Mesenchymal stem cell (in vitro differentiated cells and primary cell): ENCODE measurements at regions not wholly inside any gene's neighbourhood (a gene's known extent, or its start where the extent isn't known, plus 50 kb on each side); places are given as distances from the start of the nearest gene placed in this dataset.

Source experiments
- DNase-seq: peaks from one replicate; pipeline ENCODE4 v3.0.0-alpha.2; 2013
- H2AFZ ChIP-seq: one replicate; pipeline ENCODE4 v1.6.1; 2013; ENCODE audit warnings: low read depth, mild to moderate bottlenecking, control low read depth, inconsistent platforms, low read length, moderate library complexity
- H2AK5ac ChIP-seq: 2 replicates; pipeline ENCODE4 v1.6.1; 2013; ENCODE audit warnings: low read length, moderate library complexity, mild to moderate bottlenecking, inconsistent platforms; ENCODE audit not compliant: severe bottlenecking
- H2BK120ac ChIP-seq: one replicate; pipeline ENCODE4 v1.6.1; 2013; ENCODE audit warnings: low read depth, mild to moderate bottlenecking, inconsistent platforms, low read length, moderate library complexity
- H2BK12ac ChIP-seq, 2 experiments: one replicate each; pipeline ENCODE4 v1.6.1; 2013; ENCODE audit warnings: inconsistent platforms in 2 of 2, low read length in 2 of 2, mild to moderate bottlenecking in 2 of 2, moderate library complexity in 2 of 2, control low read depth in 1 of 2
- H2BK15ac ChIP-seq: one replicate; pipeline ENCODE4 v1.6.1; 2013; ENCODE audit warnings: mild to moderate bottlenecking, low read depth, inconsistent platforms; ENCODE audit not compliant: poor library complexity, severe bottlenecking
- H2BK5ac ChIP-seq: 2 replicates; pipeline ENCODE4 v1.6.1; 2013; ENCODE audit warnings: low read depth, mild to moderate bottlenecking, low read length, control low read depth, inconsistent platforms; ENCODE audit not compliant: poor library complexity, severe bottlenecking
- H3K14ac ChIP-seq, 2 experiments: one replicate each; pipeline ENCODE4 v1.6.1; 2013; ENCODE audit warnings: inconsistent platforms in 2 of 2, low read length in 2 of 2, control low read depth in 1 of 2, mild to moderate bottlenecking in 1 of 2, moderate library complexity in 1 of 2
- H3K18ac ChIP-seq, 2 experiments: one replicate each; pipeline ENCODE4 v1.6.1; 2013; ENCODE audit warnings: inconsistent platforms in 2 of 2, low read length in 2 of 2, control low read depth in 1 of 2, low read depth in 1 of 2, mild to moderate bottlenecking in 1 of 2
- H3K23ac ChIP-seq, 2 experiments: one replicate each; pipeline ENCODE4 v1.6.1; 2013; ENCODE audit warnings: inconsistent platforms in 2 of 2, low read length in 2 of 2, mild to moderate bottlenecking in 2 of 2, moderate library complexity in 2 of 2, control low read depth in 1 of 2
- H3K27ac ChIP-seq: 2 replicates; pipeline ENCODE4 v1.5.1; 2013; ENCODE audit warnings: mild to moderate bottlenecking, moderate library complexity, low read length, control low read depth, inconsistent platforms; ENCODE audit not compliant: poor library complexity, severe bottlenecking
- H3K27me3 ChIP-seq, 2 experiments: 2 replicates each; pipeline versions ENCODE4 v1.6.1 to v1.7.0; 2013; ENCODE audit warnings: low read length in 2 of 2, mild to moderate bottlenecking in 2 of 2, moderate library complexity in 2 of 2, control low read depth in 1 of 2, inconsistent platforms in 1 of 2; ENCODE audit not compliant: control insufficient read depth in 1 of 2, insufficient read depth in 1 of 2
- H3K36me3 ChIP-seq, 2 experiments: 2 replicates each; pipeline versions ENCODE4 v1.6.1 to v1.7.0; 2013; ENCODE audit warnings: low read length in 2 of 2, control low read depth in 1 of 2, inconsistent platforms in 1 of 2, low read depth in 1 of 2, mild to moderate bottlenecking in 1 of 2; ENCODE audit not compliant: insufficient read depth in 2 of 2, control insufficient read depth in 1 of 2
- H3K4ac ChIP-seq, 2 experiments: one replicate each; pipeline ENCODE4 v1.6.1; 2013; ENCODE audit warnings: inconsistent platforms in 2 of 2, low read length in 2 of 2, mild to moderate bottlenecking in 2 of 2, moderate library complexity in 2 of 2, control low read depth in 1 of 2, low read depth in 1 of 2
- H3K4me1 ChIP-seq: 2 replicates; pipeline ENCODE4 v1.6.1; 2013; ENCODE audit warnings: low read depth, low read length, control low read depth; ENCODE audit not compliant: control insufficient read depth, insufficient read depth
- H3K4me2 ChIP-seq: 2 replicates; pipeline ENCODE4 v1.6.1; 2013; ENCODE audit warnings: low read length, mild to moderate bottlenecking, inconsistent platforms; ENCODE audit not compliant: poor library complexity, severe bottlenecking
- H3K4me3 ChIP-seq, 2 experiments: 2 replicates each; pipeline versions ENCODE4 v1.5.1 to v1.7.0; 2013; ENCODE audit warnings: low read length in 2 of 2, mild to moderate bottlenecking in 2 of 2, control low read depth in 1 of 2, low read depth in 1 of 2; ENCODE audit not compliant: insufficient read depth in 1 of 2
- H3K79me1 ChIP-seq: replicated peaks from 2 replicates; pipeline ENCODE4 v1.6.1; 2013; ENCODE audit warnings: mild to moderate bottlenecking, control low read depth, low read length, inconsistent platforms; ENCODE audit not compliant: poor library complexity, severe bottlenecking
- H3K9ac ChIP-seq: 2 replicates; pipeline ENCODE4 v1.7.0; 2013; ENCODE audit warnings: mild to moderate bottlenecking, low read length, moderate library complexity
- H3K9me3 ChIP-seq: 2 replicates; pipeline ENCODE4 v1.7.0; 2013; ENCODE audit warnings: mild to moderate bottlenecking, low read length; ENCODE audit not compliant: control insufficient read depth
- H4K8ac ChIP-seq: one replicate; pipeline ENCODE4 v1.6.1; 2013; ENCODE audit warnings: inconsistent platforms, mild to moderate bottlenecking, low read length, moderate library complexity
- H4K91ac ChIP-seq: one replicate; pipeline ENCODE4 v1.6.1; 2013; ENCODE audit warnings: mild to moderate bottlenecking, low read length, inconsistent platforms
- WGBS: methylation state at CpG from one replicate; pipeline ENCODE4 v1.1.7; 2013; ENCODE audit warnings: mixed read lengths; 5-methylcytosine and 5-hydroxymethylcytosine counted together

DNA sequence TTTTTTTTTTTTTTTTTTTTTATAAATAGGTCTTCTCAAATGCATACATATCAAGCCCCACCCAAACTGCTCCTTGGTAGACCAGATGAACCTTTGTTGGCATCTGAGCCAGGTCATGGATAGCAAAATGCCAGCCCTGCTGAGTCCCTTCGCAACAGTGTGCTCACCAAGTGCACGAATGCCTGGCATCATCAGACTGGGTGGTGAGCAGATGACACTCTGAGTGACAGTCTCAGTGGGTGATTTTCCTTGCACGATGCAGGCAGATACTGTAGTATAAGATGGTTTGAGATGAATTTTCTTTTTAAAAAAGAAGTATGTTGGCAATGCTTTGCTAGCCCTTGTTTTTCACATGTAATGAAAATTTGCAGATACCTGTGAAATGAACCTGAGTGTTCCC is 74.0 kb downstream of the RCN1 start:
- Histone ChIP-seq H3K14ac (no peak overlapping the region), H2AFZ (no peak overlapping the region), H2BK15ac (no peak overlapping the region), H2BK120ac (no peak overlapping the region), H3K23ac (no peak overlapping the region), H4K8ac (no peak overlapping the region), H3K9me3 (no peaks in the 10 kb centered on the region), H3K18ac (no peak overlapping the region), H3K4me1 (no peaks in the 10 kb centered on the region), H3K36me3 (no peaks in the 10 kb centered on the region), H3K4ac (no peak overlapping the region), H2AK5ac (no peak overlapping the region), H3K79me1 (no peaks in the 10 kb centered on the region), H3K4me3 (no peak overlapping the region), H2BK5ac (no peak overlapping the region), H3K27ac (no peak overlapping the region), H3K9ac (no peak overlapping the region), H3K27me3 (peaks cover 16 to 26% of the 10 kb centered on the region in 2 experiments), H2BK12ac (no peak overlapping the region), H4K91ac (no peak overlapping the region), H3K4me2 (no peak overlapping the region)
- WGBS, result 87% methylated on average over 3 of the region's 3 CpGs
- DNase-seq, result no peak

DNA sequence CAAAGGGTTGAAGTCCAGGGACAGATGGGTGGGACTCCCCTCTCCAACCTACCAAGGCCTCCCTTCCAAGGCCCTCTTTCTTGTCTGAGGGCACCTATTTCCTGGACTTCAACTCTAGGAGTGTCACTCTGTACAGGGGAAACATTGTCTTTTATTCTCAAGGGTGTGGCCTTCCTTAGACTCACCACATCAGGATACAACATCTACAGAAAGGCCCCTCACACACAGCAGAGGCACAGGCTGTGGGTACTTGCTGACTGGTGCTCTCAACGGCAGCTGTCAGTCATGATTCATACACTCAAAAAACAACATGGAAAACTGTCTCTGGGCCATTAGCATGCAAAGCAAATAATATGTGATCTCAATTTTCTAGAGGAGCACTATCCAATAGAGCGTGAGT is 78.0 kb downstream of the RCN1 start:
- Histone ChIP-seq H3K9ac (no peak overlapping the region), H3K27ac (no peak overlapping the region), H2AK5ac (no peak overlapping the region), H3K79me1 (no peaks in the 10 kb centered on the region), H3K18ac (no peak overlapping the region), H3K4me2 (no peak overlapping the region), H3K36me3 (no peaks in the 10 kb centered on the region), H3K9me3 (no peaks in the 10 kb centered on the region), H4K8ac (no peak overlapping the region), H3K4ac (no peak overlapping the region), H3K27me3 (peaks cover 9 to 27% of the 10 kb centered on the region in 2 experiments), H3K23ac (no peak overlapping the region), H2BK12ac (no peak overlapping the region), H2AFZ (no peak overlapping the region), H2BK120ac (no peak overlapping the region), H3K4me1 (no peaks in the 10 kb centered on the region), H2BK5ac (no peak overlapping the region), H2BK15ac (no peak overlapping the region), H3K14ac (no peak overlapping the region), H4K91ac (no peak overlapping the region), H3K4me3 (no peak overlapping the region)
- no peak for DNase-seq
- WGBS, result 85% methylated on average over 1 of the region's 2 CpGs

DNA sequence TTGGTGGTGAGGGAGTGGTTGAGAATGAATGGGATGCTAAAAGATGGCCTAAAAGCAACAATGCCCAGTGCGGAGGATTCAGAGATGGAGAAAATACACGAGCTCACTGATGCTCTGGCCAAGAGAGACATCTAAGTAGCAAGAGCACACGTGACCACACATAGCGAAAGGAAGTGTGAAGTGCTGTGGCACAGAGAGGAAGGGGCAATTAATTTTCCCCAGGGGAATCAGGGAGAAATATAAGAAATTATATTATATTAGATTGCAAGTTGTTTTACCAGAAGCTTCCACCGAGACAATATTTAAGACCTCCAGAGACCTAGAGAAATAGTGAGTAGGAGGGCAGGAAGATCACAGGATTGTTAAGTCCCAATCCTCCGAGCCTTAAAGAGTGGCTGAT is 80.6 kb downstream of the RCN1 start:
- H2BK5ac ChIP-seq, result no peak overlapping the region
- H3K9ac ChIP-seq, result no peak overlapping the region
- H3K4ac ChIP-seq, result no peak overlapping the region
- no peak for DNase-seq
- H3K23ac ChIP-seq, result no peak overlapping the region
- H2AFZ ChIP-seq, result no peak overlapping the region
- no peak overlapping the region for H3K4me3 ChIP-seq
- H3K27me3 ChIP-seq, result peaks cover 9 to 23% of the 10 kb centered on the region in 2 experiments
- no peak overlapping the region for H2AK5ac ChIP-seq
- 96% methylated on average over 6 of the region's 6 CpGs for WGBS
- no peak overlapping the region for H2BK15ac ChIP-seq
- H4K8ac ChIP-seq, result no peak overlapping the region
- H2BK120ac ChIP-seq, result no peak overlapping the region
- no peaks in the 10 kb centered on the region for H3K4me1 ChIP-seq
- no peak overlapping the region for H3K14ac ChIP-seq
- no peak overlapping the region for H3K4me2 ChIP-seq
- H3K27ac ChIP-seq, result no peak overlapping the region
- H3K36me3 ChIP-seq, result no peaks in the 10 kb centered on the region
- no peaks in the 10 kb centered on the region for H3K79me1 ChIP-seq
- no peaks in the 10 kb centered on the region for H3K9me3 ChIP-seq
- no peak overlapping the region for H4K91ac ChIP-seq
- no peak overlapping the region for H2BK12ac ChIP-seq
- H3K18ac ChIP-seq, result no peak overlapping the region

DNA sequence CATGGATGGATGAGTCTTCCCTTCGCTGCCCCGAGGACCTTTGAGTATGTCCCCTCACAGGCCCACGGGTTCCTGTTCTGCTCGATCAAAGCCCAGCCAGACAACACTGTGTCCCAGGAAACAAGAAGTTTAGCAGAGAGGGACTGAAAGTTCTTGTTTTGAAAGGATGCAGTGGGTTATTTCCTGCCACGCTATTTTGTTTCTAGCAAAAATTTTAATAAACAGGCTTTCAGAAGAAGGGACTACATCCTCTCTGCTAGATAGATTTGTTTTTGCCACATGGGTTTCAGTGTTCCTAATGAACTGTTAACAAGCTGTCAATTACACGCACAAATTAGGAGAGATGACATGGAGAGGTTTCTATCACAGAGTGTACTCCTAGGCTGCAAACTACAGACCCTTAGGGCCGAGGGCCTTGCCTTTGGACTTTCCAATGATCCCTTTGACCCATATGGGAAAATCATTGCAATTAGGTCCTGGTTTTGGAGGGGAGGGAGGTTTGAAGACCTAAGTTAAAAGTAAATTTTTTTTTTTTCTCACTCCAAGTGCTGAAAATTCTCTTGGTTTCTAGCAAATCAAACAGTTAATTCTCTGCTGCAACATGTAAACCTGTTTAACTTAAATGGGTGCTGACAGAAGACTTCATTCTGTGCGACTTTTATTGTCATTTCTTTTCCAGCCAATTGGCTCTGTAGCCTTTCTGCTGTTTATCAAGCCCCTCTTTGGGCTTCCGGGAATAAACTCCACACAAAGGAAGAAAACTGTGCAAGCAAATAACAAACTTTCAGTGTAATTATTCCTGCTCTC is 81.4 kb downstream of the RCN1 start:
- Histone ChIP-seq H4K8ac (no peak overlapping the region), H3K14ac (no peak overlapping the region), H2BK15ac (no peak overlapping the region), H2BK120ac (no peak overlapping the region), H2BK5ac (no peak overlapping the region), H2BK12ac (no peak overlapping the region), H3K4me2 (no peak overlapping the region), H3K4me1 (no peaks in the 10 kb centered on the region), H3K9ac (peak overlapping the region; percentile 61), H3K9me3 (no peaks in the 10 kb centered on the region), H2AFZ (no peak overlapping the region), H2AK5ac (no peak overlapping the region), H3K36me3 (no peaks in the 10 kb centered on the region), H3K23ac (no peak overlapping the region), H3K27ac (no peak overlapping the region), H3K79me1 (no peaks in the 10 kb centered on the region), H3K4ac (no peak overlapping the region), H3K4me3 (peak overlapping the region in 1 of 2 experiments; percentile 73), H4K91ac (no peak overlapping the region), H3K18ac (no peak overlapping the region), H3K27me3 (peaks cover 9 to 20% of the 10 kb centered on the region in 2 experiments)
- 66% methylated on average over 8 of the region's 9 CpGs for WGBS
- no peak for DNase-seq
